ENCODE measurements at regions not wholly inside any gene's neighbourhood (a gene's known extent, or its start where the extent isn't known, plus 50 kb on each side); places are given as distances from the start of the nearest gene placed in this dataset.

DNA sequence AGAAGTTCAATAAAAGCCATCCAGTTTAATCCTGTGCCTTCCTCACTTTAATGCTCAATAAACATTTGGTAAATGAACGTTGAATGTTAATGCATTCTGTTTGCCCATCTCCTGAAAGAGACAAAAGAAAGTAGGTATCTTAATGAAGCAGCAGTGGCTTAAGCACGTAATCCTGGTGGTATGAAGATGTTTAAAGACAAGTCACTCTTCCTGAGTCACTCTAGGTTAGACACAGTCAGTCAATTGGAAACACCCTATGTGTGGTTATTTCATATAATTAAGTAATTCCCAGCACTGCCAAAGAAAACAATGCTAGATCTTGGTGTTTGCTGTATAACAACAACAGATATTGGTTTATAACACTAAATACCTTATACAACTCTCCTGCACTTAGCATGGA lies 334.0 kb upstream of the FMN2 start:
- Histone ChIP-seq H3K27me3 (no peaks in the 10 kb centered on the region), H3K9me3 (no peaks in the 10 kb centered on the region), H3K4me1 (no peaks in the 10 kb centered on the region), H3K27ac (no peak overlapping the region), H3K4me3 (no peak overlapping the region), H3K36me3 (no peaks in the 10 kb centered on the region)
- no peak for DNase-seq (ENCODE audit: low spot score in 2 of 2)
- TF ChIP-seq, protein P1, sequence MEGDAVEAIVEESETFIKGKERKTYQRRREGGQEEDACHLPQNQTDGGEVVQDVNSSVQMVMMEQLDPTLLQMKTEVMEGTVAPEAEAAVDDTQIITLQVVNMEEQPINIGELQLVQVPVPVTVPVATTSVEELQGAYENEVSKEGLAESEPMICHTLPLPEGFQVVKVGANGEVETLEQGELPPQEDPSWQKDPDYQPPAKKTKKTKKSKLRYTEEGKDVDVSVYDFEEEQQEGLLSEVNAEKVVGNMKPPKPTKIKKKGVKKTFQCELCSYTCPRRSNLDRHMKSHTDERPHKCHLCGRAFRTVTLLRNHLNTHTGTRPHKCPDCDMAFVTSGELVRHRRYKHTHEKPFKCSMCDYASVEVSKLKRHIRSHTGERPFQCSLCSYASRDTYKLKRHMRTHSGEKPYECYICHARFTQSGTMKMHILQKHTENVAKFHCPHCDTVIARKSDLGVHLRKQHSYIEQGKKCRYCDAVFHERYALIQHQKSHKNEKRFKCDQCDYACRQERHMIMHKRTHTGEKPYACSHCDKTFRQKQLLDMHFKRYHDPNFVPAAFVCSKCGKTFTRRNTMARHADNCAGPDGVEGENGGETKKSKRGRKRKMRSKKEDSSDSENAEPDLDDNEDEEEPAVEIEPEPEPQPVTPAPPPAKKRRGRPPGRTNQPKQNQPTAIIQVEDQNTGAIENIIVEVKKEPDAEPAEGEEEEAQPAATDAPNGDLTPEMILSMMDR (IDR thresholded peaks at IDR 0.05) = no peak
- TF ChIP-seq POLR2AphosphoS5 (IDR thresholded peaks at IDR 0.05) (no peak), EP300 (IDR thresholded peaks at IDR 0.05) (no peak), POLR2A (IDR thresholded peaks at IDR 0.05) (no peak)
- WGBS = 81% methylated on average over 2 of the region's 2 CpGs

DNA sequence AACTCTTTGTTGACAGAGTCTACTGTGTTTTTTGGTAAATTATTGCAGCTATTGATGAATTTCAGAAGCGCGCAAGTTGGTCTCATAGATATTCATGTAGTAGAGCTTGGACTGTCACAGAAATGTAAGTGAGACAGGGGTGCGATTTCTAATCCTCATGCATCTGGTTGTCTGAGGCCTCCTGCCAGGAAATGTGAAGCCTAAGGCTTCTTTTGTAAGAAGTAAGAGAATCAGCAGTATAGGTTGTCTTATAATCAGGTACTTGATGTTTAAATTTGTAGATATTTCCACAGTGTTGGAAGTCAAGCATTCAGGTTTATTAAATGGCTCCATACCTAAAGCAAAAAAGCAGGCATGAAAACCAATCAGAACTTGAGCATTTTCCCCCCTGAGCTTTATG lies 332.9 kb upstream of the FMN2 start:
- no peaks in the 10 kb centered on the region for H3K36me3 ChIP-seq
- 79% methylated on average over 3 of the region's 3 CpGs for WGBS
- no peaks in the 10 kb centered on the region for H3K27me3 ChIP-seq
- no peak overlapping the region for H3K4me3 ChIP-seq
- no peak overlapping the region for H3K27ac ChIP-seq
- no peak for TF ChIP-seq EP300 (IDR thresholded peaks at IDR 0.05)
- TF ChIP-seq, protein P1 (IDR thresholded peaks at IDR 0.05) = no peak
- no peak for TF ChIP-seq POLR2AphosphoS5 (IDR thresholded peaks at IDR 0.05)
- TF ChIP-seq POLR2A (IDR thresholded peaks at IDR 0.05) = no peak
- DNase-seq (ENCODE audit: low spot score in 2 of 2) = no peak
- H3K4me1 ChIP-seq = no peaks in the 10 kb centered on the region
- H3K9me3 ChIP-seq = no peaks in the 10 kb centered on the region

DNA sequence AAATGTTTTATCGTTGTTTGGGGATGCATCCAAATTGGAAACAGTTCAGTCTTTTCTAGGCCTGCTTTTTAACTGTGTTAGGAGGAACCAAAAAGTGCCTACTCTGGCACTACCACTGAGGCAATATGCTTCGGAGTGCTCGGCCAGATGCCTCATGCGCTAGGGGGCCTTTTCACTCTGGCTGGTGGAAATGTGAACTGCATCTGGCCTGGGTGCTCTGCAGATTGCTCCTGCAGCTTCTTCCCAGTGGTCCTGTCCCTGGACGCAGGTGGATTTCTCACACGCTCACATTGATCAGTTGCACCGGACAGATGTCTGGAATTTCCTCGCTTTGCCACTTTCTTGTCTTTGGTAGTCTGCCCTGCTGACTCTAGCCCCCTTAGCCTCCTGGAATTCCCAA lies 330.2 kb upstream of the FMN2 start:
- H3K27ac ChIP-seq = no peak overlapping the region
- H3K4me3 ChIP-seq = no peak overlapping the region
- WGBS = 94% methylated on average over 8 of the region's 8 CpGs
- no peaks in the 10 kb centered on the region for H3K4me1 ChIP-seq
- H3K36me3 ChIP-seq = no peaks in the 10 kb centered on the region
- H3K27me3 ChIP-seq = no peaks in the 10 kb centered on the region
- no peaks in the 10 kb centered on the region for H3K9me3 ChIP-seq
- TF ChIP-seq, protein P1 (IDR thresholded peaks at IDR 0.05) = no peak
- TF ChIP-seq EP300 (IDR thresholded peaks at IDR 0.05) (no peak), POLR2AphosphoS5 (IDR thresholded peaks at IDR 0.05) (no peak), POLR2A (IDR thresholded peaks at IDR 0.05) (no peak)
- no peak for DNase-seq (ENCODE audit: low spot score in 2 of 2)

DNA sequence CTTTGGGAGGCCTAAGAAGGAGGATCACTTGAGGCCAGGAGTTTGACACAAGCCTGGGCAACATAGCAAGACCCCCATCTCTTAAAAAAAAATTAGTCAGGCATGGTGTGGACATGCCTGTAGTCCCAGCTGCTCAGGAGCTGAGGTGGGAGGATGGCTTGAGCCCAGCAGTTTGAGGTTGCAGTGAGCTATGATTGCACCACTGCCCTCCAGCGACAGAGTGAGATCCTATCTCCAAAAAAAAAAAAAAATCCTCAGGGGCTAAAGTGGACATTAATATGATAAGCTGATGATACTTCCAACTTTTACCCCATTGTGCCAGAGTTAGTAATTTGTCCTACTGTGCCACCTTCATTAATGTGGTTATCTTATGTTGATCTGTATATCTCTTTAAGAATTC lies 327.8 kb upstream of the FMN2 start:
- Histone ChIP-seq H3K27me3 (no peaks in the 10 kb centered on the region), H3K4me1 (no peaks in the 10 kb centered on the region), H3K9me3 (no peaks in the 10 kb centered on the region), H3K4me3 (no peak overlapping the region), H3K27ac (no peak overlapping the region), H3K36me3 (no peaks in the 10 kb centered on the region)
- WGBS = 71% methylated on average over 1 of the region's 1 CpG
- DNase-seq (ENCODE audit: low spot score in 2 of 2) = no peak
- no peak for TF ChIP-seq POLR2AphosphoS5 (IDR thresholded peaks at IDR 0.05)
- no peak for TF ChIP-seq EP300 (IDR thresholded peaks at IDR 0.05)
- TF ChIP-seq POLR2A (IDR thresholded peaks at IDR 0.05) = no peak
- TF ChIP-seq, protein P1 (IDR thresholded peaks at IDR 0.05) = no peak

DNA sequence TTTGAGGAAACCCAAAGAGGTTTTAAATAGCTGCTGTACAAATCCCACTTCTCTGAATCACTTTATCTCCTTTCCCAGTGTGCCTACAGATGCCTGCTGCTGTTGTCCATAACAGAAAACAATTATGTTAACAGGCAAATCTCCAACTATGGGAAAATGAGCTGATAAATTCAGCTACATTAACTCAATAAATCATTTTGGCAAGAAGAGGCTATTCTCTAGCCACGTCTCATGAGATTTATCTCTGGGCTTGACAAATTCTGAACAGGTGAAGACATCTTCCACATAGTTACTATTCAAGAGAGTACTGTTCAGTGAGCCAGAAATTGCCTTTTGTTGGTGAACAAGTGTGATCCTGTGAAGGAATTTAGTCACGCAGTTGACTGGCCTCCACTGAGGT lies 327.1 kb upstream of the FMN2 start:
- H3K4me3 ChIP-seq = no peak overlapping the region
- H3K36me3 ChIP-seq = no peaks in the 10 kb centered on the region
- no peak for DNase-seq (ENCODE audit: low spot score in 2 of 2)
- H3K9me3 ChIP-seq = no peaks in the 10 kb centered on the region
- no peaks in the 10 kb centered on the region for H3K27me3 ChIP-seq
- TF ChIP-seq, protein P1 (IDR thresholded peaks at IDR 0.05) = no peak
- TF ChIP-seq POLR2A (IDR thresholded peaks at IDR 0.05) (no peak), POLR2AphosphoS5 (IDR thresholded peaks at IDR 0.05) (no peak), EP300 (IDR thresholded peaks at IDR 0.05) (no peak)
- H3K27ac ChIP-seq = no peak overlapping the region
- 55% methylated on average over 2 of the region's 2 CpGs for WGBS
- no peaks in the 10 kb centered on the region for H3K4me1 ChIP-seq

Data from suprapubic skin (tissue), 4 donors.